ENCODE measurements at regions not wholly inside any gene's neighbourhood (a gene's known extent, or its start where the extent isn't known, plus 50 kb on each side); places are given as distances from the start of the nearest gene placed in this dataset.

DNA sequence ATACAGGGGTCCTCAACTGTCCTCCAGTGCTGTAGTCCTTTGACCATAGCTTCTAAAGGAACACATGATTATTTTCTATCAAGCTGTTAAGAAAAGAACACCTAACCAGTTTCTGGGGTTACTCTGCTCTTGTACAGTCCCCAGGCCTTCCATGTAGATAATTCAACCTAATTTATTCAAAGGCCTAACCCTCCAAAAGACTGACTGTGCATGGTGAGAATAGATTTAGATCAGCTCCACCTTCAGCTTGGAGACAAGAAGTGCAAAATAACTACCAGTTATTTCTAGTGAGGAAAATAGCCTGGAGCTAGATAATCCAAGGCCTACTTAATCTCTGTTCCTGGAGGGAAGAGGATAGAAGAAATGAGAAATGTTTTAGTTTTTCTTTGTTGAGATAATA is 87.9 kb downstream of the GMNC start:
- TF ChIP-seq, protein P1, sequence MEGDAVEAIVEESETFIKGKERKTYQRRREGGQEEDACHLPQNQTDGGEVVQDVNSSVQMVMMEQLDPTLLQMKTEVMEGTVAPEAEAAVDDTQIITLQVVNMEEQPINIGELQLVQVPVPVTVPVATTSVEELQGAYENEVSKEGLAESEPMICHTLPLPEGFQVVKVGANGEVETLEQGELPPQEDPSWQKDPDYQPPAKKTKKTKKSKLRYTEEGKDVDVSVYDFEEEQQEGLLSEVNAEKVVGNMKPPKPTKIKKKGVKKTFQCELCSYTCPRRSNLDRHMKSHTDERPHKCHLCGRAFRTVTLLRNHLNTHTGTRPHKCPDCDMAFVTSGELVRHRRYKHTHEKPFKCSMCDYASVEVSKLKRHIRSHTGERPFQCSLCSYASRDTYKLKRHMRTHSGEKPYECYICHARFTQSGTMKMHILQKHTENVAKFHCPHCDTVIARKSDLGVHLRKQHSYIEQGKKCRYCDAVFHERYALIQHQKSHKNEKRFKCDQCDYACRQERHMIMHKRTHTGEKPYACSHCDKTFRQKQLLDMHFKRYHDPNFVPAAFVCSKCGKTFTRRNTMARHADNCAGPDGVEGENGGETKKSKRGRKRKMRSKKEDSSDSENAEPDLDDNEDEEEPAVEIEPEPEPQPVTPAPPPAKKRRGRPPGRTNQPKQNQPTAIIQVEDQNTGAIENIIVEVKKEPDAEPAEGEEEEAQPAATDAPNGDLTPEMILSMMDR (IDR thresholded peaks at IDR 0.05) = no peak
- TF ChIP-seq POLR2AphosphoS5 (IDR thresholded peaks at IDR 0.05) (no peak), EP300 (IDR thresholded peaks at IDR 0.05; ENCODE audit: low read depth) (no peak), POLR2A (IDR thresholded peaks at IDR 0.05) (no peak)

Data from transverse colon (tissue), 4 donors.